HL-60 (cell line): ENCODE measurements at regions not wholly inside any gene's neighbourhood (a gene's known extent, or its start where the extent isn't known, plus 50 kb on each side); places are given as distances from the start of the nearest gene placed in this dataset.

Source experiments
- DNase-seq, 2 experiments: peaks; one replicate each; pipeline ENCODE4 v3.0.0-alpha.2; 2010 to 2020; ENCODE audit warnings: low read depth in 1 of 2, low spot score in 1 of 2
- H3K27ac ChIP-seq: fragments of 250-450 bp; sonication (Bioruptor Pico); replicated peaks from 2 replicates; pipeline ENCODE4 v1.5.1; 2020; ENCODE audit warnings: mild to moderate bottlenecking, moderate library complexity
- H3K27me3 ChIP-seq: fragments of 250-450 bp; sonication (Bioruptor Pico); 2 replicates; pipeline ENCODE4 v1.5.1; 2021; ENCODE audit warnings: mild to moderate bottlenecking, moderate library complexity; ENCODE audit not compliant: insufficient read depth, poor library complexity, severe bottlenecking
- H3K4me3 ChIP-seq: replicated peaks from 2 replicates; pipeline ENCODE4 v1.5.1; 2011; ENCODE audit warnings: mild to moderate bottlenecking, control low read depth, low read length; ENCODE audit not compliant: insufficient read depth
- GABPA ChIP-seq: IDR thresholded peaks from 2 replicates; pipeline ENCODE4 v1.6.1; 2012; ENCODE audit warnings: low read depth
- POLR2AphosphoS5 ChIP-seq: IDR thresholded peaks from 2 replicates; pipeline ENCODE4 v1.6.1; 2012; ENCODE audit warnings: low read depth
- SPI1 ChIP-seq: IDR thresholded peaks from 2 replicates; pipeline ENCODE4 v1.6.1; 2012; ENCODE audit warnings: low read depth, mild to moderate bottlenecking, borderline replicate concordance
- TF ChIP-seq, protein P1 (sequence below): IDR thresholded peaks from one replicate; pipeline ENCODE4 v1.5.1; 2011; ENCODE audit warnings: low read length, control low read depth, inconsistent platforms; ENCODE audit not compliant: insufficient read depth
- TF ChIP-seq, protein P2 (sequence below): IDR thresholded peaks from 2 replicates; pipeline ENCODE4 v1.6.1; 2012; ENCODE audit warnings: low read depth; ENCODE audit not compliant: insufficient replicate concordance

DNA sequence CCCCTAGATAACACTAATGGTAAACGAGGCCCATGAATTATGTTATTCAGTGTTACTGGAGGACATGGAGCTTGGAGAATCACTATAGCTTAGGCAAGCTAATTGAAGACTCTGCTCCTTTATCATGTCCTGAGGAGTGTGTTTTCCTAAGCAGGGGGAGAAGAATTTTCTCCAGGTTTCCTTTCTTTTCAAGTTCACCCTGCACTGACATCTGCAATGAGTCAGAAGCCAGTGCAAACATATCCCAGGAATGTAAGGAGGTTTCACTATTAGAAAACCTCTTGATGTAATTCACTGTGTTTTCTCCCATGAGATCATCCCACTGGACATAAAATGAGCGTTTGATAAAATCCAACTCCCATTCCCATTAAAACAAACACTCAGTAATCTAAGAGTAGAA lies 75.6 kb downstream of the DMRT2 start:
- Histone ChIP-seq H3K27me3 (no peaks in the 10 kb centered on the region), H3K4me3 (no peak overlapping the region), H3K27ac (no peak overlapping the region)
- DNase-seq, result no peak
- TF ChIP-seq, protein P1, sequence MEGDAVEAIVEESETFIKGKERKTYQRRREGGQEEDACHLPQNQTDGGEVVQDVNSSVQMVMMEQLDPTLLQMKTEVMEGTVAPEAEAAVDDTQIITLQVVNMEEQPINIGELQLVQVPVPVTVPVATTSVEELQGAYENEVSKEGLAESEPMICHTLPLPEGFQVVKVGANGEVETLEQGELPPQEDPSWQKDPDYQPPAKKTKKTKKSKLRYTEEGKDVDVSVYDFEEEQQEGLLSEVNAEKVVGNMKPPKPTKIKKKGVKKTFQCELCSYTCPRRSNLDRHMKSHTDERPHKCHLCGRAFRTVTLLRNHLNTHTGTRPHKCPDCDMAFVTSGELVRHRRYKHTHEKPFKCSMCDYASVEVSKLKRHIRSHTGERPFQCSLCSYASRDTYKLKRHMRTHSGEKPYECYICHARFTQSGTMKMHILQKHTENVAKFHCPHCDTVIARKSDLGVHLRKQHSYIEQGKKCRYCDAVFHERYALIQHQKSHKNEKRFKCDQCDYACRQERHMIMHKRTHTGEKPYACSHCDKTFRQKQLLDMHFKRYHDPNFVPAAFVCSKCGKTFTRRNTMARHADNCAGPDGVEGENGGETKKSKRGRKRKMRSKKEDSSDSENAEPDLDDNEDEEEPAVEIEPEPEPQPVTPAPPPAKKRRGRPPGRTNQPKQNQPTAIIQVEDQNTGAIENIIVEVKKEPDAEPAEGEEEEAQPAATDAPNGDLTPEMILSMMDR, result no peak
- TF ChIP-seq POLR2AphosphoS5, result no peak
- TF ChIP-seq, protein P2, sequence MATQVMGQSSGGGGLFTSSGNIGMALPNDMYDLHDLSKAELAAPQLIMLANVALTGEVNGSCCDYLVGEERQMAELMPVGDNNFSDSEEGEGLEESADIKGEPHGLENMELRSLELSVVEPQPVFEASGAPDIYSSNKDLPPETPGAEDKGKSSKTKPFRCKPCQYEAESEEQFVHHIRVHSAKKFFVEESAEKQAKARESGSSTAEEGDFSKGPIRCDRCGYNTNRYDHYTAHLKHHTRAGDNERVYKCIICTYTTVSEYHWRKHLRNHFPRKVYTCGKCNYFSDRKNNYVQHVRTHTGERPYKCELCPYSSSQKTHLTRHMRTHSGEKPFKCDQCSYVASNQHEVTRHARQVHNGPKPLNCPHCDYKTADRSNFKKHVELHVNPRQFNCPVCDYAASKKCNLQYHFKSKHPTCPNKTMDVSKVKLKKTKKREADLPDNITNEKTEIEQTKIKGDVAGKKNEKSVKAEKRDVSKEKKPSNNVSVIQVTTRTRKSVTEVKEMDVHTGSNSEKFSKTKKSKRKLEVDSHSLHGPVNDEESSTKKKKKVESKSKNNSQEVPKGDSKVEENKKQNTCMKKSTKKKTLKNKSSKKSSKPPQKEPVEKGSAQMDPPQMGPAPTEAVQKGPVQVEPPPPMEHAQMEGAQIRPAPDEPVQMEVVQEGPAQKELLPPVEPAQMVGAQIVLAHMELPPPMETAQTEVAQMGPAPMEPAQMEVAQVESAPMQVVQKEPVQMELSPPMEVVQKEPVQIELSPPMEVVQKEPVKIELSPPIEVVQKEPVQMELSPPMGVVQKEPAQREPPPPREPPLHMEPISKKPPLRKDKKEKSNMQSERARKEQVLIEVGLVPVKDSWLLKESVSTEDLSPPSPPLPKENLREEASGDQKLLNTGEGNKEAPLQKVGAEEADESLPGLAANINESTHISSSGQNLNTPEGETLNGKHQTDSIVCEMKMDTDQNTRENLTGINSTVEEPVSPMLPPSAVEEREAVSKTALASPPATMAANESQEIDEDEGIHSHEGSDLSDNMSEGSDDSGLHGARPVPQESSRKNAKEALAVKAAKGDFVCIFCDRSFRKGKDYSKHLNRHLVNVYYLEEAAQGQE, result no peak
- no peak for TF ChIP-seq GABPA
- no peak for TF ChIP-seq SPI1

DNA sequence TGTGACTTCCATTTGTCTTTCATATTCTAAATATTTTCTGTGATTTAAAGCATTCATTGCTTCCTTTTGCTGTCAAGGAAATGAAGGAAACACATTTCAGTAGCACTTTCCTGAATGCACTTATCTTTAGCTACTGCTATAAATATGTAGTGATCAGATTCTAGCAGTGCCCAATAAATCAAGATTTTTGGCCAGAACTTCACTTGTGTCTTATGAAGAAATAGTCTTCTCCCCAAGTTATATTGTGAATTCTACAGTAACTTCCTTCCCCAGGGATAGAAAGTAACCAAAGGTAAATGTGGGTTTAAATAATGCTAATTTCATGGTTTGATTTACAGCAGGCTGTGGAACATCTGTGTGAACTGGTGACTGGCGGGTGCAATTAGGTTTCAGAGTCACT lies 77.9 kb downstream of the DMRT2 start:
- DNase-seq, result no peak
- TF ChIP-seq, protein P1, result no peak
- TF ChIP-seq SPI1 (no peak), GABPA (no peak), POLR2AphosphoS5 (no peak)
- TF ChIP-seq, protein P2, result no peak
- no peak overlapping the region for H3K4me3 ChIP-seq
- H3K27me3 ChIP-seq, result no peaks in the 10 kb centered on the region
- no peak overlapping the region for H3K27ac ChIP-seq

DNA sequence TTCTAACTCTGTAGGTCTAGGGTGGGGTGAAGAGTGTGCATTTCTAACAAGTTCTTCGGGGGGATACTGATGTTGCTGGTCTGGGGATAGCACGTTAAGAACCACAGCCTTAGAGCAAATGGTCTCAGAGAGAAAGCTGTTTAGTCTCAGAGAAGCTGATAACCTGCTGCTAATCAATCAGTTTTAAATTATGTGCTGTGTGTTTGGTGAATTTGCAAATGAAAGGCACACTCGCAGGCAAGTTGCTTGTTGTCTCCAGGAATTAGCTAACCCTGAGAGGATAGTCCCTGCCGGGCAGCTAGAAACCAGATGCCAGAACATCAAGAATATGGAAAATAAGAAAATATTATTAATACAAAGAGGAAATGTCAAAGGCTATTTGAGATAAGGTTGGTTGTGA lies 79.2 kb downstream of the DMRT2 start:
- no peak for TF ChIP-seq GABPA
- no peak for TF ChIP-seq POLR2AphosphoS5
- TF ChIP-seq, protein P2, result no peak
- TF ChIP-seq SPI1, result no peak
- TF ChIP-seq, protein P1, result no peak
- Histone ChIP-seq H3K27me3 (no peaks in the 10 kb centered on the region), H3K27ac (no peak overlapping the region), H3K4me3 (no peak overlapping the region)
- no peak for DNase-seq
